GM20000 (cell line): ENCODE measurements at regions not wholly inside any gene's neighbourhood (a gene's known extent, or its start where the extent isn't known, plus 50 kb on each side); places are given as distances from the start of the nearest gene placed in this dataset.

ENCODE experiments used
- DNase-seq: peaks from one replicate; pipeline ENCODE4 v3.0.0; 2012; ENCODE audit warnings: low spot score
- TF ChIP-seq, protein P1 (sequence below): IDR thresholded peaks from 2 replicates; pipeline ENCODE4 v1.5.1; 2012; ENCODE audit warnings: mild to moderate bottlenecking, control low read depth; ENCODE audit errors: extremely low read depth, missing control alignments

DNA sequence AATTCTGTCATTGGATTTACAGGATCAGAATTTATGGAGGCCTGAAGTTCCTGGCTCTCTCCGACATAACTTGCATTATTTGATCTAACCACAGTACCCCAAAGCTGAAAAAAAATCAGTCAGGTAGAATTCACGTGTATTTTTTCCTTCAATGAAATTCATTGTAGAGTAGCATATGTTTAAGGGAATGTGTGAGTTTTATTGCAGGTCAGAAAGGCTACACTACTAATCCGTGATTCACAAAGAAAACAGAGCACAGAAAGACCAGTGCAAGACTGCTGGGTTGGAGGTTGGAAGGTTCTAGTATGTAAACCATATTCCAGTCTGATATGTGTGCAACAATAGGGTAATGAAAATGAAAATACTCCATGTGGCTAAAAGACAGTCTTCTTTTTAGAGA lies 247.0 kb upstream of the FERD3L start:
- TF ChIP-seq, protein P1, sequence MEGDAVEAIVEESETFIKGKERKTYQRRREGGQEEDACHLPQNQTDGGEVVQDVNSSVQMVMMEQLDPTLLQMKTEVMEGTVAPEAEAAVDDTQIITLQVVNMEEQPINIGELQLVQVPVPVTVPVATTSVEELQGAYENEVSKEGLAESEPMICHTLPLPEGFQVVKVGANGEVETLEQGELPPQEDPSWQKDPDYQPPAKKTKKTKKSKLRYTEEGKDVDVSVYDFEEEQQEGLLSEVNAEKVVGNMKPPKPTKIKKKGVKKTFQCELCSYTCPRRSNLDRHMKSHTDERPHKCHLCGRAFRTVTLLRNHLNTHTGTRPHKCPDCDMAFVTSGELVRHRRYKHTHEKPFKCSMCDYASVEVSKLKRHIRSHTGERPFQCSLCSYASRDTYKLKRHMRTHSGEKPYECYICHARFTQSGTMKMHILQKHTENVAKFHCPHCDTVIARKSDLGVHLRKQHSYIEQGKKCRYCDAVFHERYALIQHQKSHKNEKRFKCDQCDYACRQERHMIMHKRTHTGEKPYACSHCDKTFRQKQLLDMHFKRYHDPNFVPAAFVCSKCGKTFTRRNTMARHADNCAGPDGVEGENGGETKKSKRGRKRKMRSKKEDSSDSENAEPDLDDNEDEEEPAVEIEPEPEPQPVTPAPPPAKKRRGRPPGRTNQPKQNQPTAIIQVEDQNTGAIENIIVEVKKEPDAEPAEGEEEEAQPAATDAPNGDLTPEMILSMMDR: no peak
- no peak for DNase-seq

DNA sequence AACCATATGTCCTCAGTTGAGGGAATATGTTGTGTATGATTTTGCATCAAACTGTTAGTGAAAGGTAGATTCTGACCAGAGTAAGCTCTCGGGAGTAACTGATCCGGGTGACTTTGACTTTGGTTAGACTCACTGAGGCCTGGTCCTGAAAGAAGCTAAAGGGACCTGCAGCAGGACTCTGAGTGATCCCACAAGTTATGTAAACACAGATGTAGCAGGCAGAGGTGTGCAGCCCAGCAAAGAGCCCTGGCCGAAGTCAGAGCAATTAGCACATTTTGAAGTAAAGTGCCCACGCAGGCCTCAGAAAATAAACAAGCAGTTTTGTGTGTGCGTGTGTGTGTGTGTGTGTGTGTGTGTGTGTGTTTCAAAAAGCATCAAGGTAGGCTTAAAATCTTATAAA lies 245.6 kb upstream of the FERD3L start:
- TF ChIP-seq, protein P1: no peak
- no peak for DNase-seq

DNA sequence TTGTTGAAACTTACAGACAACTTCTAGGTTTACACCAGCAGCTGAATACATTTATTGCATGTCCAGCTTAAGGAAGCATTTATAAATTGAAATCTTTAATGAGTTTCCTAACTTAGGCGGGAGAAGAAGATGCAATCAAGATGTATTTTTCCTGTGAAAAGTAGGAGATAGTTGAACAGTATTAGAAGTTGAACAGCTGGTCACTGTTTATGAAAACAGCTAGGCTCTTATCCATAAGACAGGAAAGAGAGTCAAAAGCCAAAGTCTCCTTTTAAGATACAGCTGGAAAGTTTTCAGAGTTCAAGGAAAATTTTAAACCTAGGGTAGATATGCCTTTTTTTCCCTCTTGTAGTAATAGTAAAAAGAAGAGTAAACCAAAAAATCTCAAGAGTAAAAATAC lies 236.1 kb upstream of the FERD3L start:
- TF ChIP-seq, protein P1: no peak
- DNase-seq: no peak

DNA sequence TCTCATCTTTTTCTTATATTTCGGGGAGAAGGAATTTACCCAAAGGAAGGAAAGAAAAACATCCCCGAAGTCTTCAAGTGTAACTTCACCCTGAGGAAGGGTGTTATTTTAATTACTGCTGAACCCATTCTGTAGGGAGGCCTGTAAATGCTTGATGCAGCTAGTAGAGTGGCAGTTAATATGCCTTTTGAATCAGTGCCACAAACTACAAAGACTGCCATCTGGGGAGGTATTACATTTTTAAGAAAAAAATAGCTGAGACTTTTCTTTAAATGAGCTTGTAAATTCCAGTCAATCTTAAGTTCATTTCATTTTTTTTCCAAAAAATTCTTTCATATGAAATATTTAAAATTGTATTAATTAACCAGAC lies 233.1 kb upstream of the FERD3L start:
- TF ChIP-seq, protein P1: no peak
- no peak for DNase-seq

DNA sequence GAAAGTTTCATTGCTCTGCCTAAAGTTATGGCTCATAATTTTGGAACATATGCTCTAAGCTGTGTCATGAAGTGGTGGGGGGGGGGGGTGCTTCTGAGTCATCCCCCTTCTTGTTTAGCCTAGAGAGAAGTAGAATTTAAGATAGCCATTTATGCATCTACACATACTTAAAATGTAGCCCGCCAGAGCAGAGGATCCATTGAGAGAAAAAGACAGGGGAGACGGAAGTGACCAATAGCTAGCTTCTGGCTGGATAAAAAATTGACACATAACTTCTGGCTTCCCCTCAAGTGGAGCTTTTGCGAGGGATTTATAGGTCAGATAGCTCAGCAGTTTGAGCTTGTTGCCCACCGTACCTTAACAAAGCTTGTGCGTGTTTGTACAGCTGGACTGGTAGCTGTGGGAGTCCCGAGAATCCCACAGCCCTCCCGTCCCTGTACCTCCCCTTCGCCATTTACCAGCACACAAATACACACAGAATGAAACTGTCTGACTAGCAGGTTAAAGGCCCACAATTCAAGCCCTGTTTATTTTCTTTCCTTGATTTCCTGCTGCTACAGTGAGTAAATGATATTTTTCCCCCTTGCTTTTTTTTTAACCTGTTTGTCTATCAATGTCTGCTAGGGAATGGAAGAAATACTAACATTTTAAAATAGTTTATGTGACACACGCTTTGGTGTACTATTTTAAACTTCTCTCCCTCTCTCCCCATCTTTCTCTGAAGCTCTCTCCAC lies 232.6 kb upstream of the FERD3L start:
- TF ChIP-seq, protein P1: no peak
- no peak for DNase-seq

DNA sequence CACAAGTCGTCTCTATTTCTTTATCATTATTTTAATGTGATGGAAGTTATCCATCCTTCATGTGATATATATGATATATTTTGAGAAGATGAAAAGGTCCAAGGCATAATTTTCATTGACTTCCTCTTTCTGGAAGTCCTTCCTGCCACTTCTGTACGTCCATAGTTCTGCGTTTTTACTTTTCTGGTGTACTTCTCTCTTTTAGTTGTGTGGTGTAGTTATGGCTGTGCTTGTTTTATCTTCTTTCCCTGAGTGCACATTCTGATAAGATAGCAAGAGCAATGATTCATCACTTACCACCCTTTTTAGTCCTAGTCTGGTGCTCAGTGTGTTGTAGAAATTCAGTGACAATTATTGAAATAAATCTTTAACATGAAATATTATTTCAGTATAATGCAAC lies 231.3 kb upstream of the FERD3L start:
- no peak for DNase-seq
- TF ChIP-seq, protein P1: no peak

DNA sequence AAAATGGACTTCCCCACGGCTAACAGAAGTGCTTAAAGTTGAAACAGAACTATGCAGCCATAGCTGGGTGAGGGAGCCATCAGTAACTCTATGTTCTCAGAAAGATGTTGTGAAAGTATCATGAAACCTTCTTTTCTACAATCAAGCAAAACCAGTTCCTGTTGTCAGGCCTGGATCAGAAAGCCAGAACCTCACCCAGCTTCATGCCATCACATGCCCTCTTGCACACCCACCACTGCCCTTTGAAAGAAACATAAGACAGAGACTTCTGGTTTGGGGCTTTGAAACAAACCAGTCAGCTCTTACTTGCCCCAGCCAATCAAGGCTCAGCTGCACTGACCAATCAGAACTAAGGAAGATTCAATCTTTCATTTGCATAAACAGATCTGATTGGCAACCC lies 230.8 kb upstream of the FERD3L start:
- no peak for DNase-seq
- TF ChIP-seq, protein P1: no peak
